GM20431 (cell line): ENCODE measurements at regions not wholly inside any gene's neighbourhood (a gene's known extent, or its start where the extent isn't known, plus 50 kb on each side); places are given as distances from the start of the nearest gene placed in this dataset.
"Not testable (repeated sequence)": the region's sequence is repeated elsewhere in the genome, so short reads cannot be mapped to it uniquely, and the experiment has no call there.

ENCODE experiments used
- in situ Hi-C: fragments of 300-500 bp; cut with MseI, MboI; formaldehyde crosslinking; loops from one replicate; pipeline ENCODE4 v1.15.0; 2020; ENCODE audit warnings: low sequenced_read_pairs; ENCODE audit not compliant: unreplicated experiment

DNA sequence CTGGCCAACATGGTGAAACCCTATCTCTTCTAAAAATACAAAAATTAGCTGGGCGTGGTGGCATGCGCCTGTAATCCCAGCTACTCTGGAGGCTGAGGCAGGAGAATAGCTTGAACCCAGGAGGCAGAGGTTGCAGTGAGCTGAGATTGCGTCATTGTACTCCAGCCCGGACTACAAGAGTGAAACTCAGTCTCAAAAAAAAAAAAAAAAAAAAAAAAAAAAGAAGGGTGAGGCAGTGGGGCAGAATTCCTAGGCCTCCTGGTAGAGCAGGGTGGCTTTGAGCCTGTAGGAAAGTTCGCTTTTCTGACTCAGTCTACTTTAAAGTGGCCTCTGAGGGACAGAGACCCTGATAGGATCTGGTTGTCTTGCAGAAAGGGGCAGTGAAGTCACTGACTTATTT is 60.8 kb upstream of the GTF3A start:
- in situ Hi-C loops = not testable (repeated sequence)

GRCh38 chr13:27367570-27367969 is 56.8 kb upstream of the GTF3A start:
- in situ Hi-C loops = no loop called here

DNA sequence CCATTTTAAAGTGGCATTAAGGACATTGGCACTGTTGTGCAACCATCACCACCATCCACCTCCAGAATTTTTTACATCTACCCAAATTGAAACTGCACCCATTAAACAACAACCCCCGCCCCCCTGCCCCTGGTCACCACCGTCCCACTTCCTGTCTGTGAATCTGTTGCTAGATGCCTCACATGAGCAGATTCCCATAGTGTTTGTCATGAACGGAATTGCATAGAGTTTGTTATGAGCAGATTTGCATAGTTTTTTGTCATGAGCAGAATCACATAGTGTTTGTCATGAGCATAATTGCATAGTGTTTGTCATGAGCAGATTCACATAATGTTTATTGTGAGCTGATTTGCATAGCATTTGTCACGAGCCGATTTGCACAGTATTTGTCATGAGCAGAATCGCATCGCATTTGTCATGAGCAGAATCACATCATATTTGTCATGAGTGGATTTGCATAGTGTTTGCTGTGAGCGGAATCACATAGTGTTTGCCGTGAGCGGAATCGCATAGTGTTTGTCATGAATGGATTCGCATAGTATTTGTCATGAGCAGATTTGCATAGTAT is 54.0 kb upstream of the GTF3A start:
- in situ Hi-C loops = loop anchor here (10.0 kb wide), 1 partner anchor 614 kb away; the partner anchor contains the start of gene URAD

DNA sequence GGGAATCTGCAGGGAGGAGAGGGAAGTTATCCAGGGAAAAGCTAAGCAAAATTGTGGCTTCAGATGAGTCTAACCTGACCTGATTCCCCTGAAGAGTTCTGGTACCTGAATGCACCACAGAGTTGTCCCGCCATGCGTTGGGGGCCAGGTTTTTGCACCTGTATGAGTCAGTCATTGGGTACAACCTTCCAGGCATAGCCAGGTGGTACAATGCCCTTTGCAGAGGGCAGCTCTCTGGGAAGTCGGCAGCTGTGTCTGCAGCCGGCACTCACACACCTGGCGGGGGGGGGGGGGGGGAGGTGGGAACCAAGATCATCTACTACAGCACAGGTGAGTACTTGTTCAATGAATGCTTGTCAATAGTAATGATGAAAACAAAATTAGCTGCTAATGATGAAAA is 52.5 kb upstream of the GTF3A start:
- in situ Hi-C loops = loop anchor here (10.0 kb wide), 1 partner anchor 613 kb away; the partner anchor contains the start of gene URAD

DNA sequence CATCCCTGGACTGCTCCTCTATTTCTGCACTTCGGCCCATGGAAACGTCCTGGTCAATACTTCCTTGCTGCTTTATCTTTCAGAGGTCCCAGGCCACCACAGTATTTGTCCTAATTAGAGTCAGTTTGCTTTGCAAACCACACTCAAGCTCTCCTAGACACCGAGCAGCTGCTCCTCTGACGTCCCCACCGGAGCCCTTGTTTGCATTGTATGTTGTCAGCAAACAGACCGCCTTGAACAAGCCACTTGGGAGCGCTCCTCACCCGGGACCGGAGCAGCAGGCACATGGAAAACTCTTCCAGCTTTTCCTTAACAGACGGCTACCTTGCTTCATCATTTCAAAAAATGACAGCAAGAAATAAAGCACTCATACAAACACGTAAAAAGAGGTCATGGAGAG is 51.5 kb upstream of the GTF3A start:
- in situ Hi-C loops = loop anchor here (10.0 kb wide), 1 partner anchor 612 kb away; the partner anchor contains the start of gene URAD

- in situ Hi-C loops = loop anchor here (10.0 kb wide), 1 partner anchor 611 kb away; the partner anchor contains the start of gene URAD
These were observed 50.2 kb upstream of the GTF3A start for GRCh38 chr13:27374126-27374613.
